ENCODE measurements at regions not wholly inside any gene's neighbourhood (a gene's known extent, or its start where the extent isn't known, plus 50 kb on each side); places are given as distances from the start of the nearest gene placed in this dataset.
A peak's percentile ranks its signal among the peaks of the same experiment; 100 is the strongest.

DNA sequence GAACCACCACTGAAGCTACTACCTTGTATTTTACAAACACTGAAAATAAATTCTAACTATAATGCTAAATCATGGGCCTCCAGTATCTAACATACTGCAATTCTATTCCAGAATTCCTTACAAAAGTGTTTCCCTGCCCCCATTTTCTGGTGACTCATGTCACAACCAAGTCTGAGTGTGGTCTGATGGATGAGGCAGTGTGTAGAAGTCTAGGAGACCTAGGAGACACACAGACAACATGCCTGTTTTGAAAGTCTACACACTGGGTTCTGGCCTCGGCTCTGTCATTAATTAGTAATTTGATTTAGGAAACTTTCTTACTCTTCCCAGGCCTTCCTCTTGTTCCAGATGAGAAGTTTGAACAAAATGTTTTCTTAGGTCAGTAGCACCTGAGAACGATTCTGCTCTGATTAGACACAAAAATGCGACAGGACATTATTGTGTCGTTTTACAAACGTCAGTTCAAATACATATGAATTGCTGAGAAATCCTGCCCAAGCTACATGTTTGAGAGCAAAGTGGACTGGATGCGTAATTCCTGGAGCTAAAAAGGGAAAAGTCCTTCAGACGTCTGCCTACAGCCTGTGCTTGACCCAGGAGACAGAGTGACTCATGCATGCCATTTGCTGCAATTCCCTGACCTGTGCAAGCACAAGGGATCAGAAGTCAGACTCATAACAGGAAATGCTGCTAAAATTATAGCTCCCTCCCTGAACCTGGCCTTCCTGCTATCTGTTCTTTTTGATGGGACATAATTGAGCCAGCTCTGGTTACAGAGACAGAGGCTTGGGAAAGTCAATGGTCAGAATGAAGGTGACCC lies 494.4 kb downstream of the SOX11 start (continued):
- TF ChIP-seq DR1 (CRISPR knock-in tag; IDR thresholded peaks at IDR 0.05) (no peak), RCOR2 (CRISPR knock-in tag; IDR thresholded peaks at IDR 0.05) (no peak), NPAS2 (CRISPR knock-in tag; IDR thresholded peaks at IDR 0.05; ENCODE audit: borderline replicate concordance) (no peak), ZNF761 (CRISPR knock-in tag; conservative IDR thresholded peaks at IDR 0.05) (no peak), MED8 (CRISPR knock-in tag; IDR thresholded peaks at IDR 0.05; ENCODE audit: insufficient replicate concordance) (no peak), ARHGAP35 (CRISPR knock-in tag; IDR thresholded peaks at IDR 0.05; ENCODE audit: borderline replicate concordance) (no peak), ZBTB7A (CRISPR knock-in tag; IDR thresholded peaks at IDR 0.05) (no peak), SMAD1 (CRISPR knock-in tag; IDR thresholded peaks at IDR 0.05; ENCODE audit: borderline replicate concordance, low read depth) (no peak), GABPB1 (CRISPR knock-in tag; IDR thresholded peaks at IDR 0.05) (0 out of 2 replicates have a peak, but pooled peaks have one; percentile 16), ADNP (CRISPR knock-in tag; IDR thresholded peaks at IDR 0.05) (no peak), PHF5A (CRISPR knock-in tag; IDR thresholded peaks at IDR 0.05; ENCODE audit: low read depth, unreplicated experiment) (no peak), ZSCAN29 (CRISPR knock-in tag; conservative IDR thresholded peaks at IDR 0.05) (no peak), TOE1 (CRISPR knock-in tag; IDR thresholded peaks at IDR 0.05) (no peak), NFYC (CRISPR knock-in tag; IDR thresholded peaks at IDR 0.05) (no peak)
- TF ChIP-seq, protein P1, sequence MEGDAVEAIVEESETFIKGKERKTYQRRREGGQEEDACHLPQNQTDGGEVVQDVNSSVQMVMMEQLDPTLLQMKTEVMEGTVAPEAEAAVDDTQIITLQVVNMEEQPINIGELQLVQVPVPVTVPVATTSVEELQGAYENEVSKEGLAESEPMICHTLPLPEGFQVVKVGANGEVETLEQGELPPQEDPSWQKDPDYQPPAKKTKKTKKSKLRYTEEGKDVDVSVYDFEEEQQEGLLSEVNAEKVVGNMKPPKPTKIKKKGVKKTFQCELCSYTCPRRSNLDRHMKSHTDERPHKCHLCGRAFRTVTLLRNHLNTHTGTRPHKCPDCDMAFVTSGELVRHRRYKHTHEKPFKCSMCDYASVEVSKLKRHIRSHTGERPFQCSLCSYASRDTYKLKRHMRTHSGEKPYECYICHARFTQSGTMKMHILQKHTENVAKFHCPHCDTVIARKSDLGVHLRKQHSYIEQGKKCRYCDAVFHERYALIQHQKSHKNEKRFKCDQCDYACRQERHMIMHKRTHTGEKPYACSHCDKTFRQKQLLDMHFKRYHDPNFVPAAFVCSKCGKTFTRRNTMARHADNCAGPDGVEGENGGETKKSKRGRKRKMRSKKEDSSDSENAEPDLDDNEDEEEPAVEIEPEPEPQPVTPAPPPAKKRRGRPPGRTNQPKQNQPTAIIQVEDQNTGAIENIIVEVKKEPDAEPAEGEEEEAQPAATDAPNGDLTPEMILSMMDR (CRISPR knock-in tag; IDR thresholded peaks at IDR 0.05): no peak
- TF ChIP-seq, protein P2, sequence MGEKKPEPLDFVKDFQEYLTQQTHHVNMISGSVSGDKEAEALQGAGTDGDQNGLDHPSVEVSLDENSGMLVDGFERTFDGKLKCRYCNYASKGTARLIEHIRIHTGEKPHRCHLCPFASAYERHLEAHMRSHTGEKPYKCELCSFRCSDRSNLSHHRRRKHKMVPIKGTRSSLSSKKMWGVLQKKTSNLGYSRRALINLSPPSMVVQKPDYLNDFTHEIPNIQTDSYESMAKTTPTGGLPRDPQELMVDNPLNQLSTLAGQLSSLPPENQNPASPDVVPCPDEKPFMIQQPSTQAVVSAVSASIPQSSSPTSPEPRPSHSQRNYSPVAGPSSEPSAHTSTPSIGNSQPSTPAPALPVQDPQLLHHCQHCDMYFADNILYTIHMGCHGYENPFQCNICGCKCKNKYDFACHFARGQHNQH (CRISPR knock-in tag; IDR thresholded peaks at IDR 0.05): no peak
- TF ChIP-seq, protein P3, sequence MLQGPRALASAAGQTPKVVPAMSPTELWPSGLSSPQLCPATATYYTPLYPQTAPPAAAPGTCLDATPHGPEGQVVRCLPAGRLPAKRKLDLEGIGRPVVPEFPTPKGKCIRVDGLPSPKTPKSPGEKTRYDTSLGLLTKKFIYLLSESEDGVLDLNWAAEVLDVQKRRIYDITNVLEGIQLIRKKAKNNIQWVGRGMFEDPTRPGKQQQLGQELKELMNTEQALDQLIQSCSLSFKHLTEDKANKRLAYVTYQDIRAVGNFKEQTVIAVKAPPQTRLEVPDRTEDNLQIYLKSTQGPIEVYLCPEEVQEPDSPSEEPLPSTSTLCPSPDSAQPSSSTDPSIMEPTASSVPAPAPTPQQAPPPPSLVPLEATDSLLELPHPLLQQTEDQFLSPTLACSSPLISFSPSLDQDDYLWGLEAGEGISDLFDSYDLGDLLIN (CRISPR knock-in tag; IDR thresholded peaks at IDR 0.05; ENCODE audit: borderline replicate concordance): no peak
- TF ChIP-seq, protein P4, sequence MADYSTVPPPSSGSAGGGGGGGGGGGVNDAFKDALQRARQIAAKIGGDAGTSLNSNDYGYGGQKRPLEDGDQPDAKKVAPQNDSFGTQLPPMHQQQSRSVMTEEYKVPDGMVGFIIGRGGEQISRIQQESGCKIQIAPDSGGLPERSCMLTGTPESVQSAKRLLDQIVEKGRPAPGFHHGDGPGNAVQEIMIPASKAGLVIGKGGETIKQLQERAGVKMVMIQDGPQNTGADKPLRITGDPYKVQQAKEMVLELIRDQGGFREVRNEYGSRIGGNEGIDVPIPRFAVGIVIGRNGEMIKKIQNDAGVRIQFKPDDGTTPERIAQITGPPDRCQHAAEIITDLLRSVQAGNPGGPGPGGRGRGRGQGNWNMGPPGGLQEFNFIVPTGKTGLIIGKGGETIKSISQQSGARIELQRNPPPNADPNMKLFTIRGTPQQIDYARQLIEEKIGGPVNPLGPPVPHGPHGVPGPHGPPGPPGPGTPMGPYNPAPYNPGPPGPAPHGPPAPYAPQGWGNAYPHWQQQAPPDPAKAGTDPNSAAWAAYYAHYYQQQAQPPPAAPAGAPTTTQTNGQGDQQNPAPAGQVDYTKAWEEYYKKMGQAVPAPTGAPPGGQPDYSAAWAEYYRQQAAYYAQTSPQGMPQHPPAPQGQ (CRISPR knock-in tag; IDR thresholded peaks at IDR 0.05; ENCODE audit: borderline replicate concordance): no peak
- TF ChIP-seq, protein P5, sequence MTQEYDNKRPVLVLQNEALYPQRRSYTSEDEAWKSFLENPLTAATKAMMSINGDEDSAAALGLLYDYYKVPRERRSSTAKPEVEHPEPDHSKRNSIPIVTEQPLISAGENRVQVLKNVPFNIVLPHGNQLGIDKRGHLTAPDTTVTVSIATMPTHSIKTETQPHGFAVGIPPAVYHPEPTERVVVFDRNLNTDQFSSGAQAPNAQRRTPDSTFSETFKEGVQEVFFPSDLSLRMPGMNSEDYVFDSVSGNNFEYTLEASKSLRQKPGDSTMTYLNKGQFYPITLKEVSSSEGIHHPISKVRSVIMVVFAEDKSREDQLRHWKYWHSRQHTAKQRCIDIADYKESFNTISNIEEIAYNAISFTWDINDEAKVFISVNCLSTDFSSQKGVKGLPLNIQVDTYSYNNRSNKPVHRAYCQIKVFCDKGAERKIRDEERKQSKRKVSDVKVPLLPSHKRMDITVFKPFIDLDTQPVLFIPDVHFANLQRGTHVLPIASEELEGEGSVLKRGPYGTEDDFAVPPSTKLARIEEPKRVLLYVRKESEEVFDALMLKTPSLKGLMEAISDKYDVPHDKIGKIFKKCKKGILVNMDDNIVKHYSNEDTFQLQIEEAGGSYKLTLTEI (CRISPR knock-in tag; conservative IDR thresholded peaks at IDR 0.05): no peak
- TF ChIP-seq, protein P6, sequence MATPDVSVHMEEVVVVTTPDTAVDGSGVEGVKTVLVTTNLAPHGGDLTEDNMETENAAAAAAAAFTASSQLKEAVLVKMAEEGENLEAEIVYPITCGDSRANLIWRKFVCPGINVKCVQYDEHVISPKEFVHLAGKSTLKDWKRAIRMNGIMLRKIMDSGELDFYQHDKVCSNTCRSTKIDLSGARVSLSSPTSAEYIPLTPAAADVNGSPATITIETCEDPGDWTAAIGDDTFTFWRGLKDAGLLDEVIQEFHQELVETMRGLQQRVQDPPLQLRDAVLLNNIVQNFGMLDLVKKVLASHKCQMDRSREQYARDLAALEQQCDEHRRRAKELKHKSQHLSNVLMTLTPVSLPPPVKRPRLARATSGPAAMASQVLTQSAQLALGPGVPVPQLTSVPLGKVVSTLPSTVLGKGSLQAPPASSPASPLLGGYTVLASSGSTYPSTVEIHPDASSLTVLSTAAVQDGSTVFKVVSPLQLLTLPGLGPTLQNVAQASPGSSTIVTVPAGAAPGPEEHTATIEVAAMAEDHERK (CRISPR knock-in tag; IDR thresholded peaks at IDR 0.05; ENCODE audit: low read depth): no peak

All from HepG2 (cell line).